Keratinocyte (primary cell): ENCODE measurements at regions not wholly inside any gene's neighbourhood (a gene's known extent, or its start where the extent isn't known, plus 50 kb on each side); places are given as distances from the start of the nearest gene placed in this dataset.
A peak's percentile ranks its signal among the peaks of the same experiment; 100 is the strongest.

ENCODE experiments used
- DNase-seq: peaks from one replicate; pipeline ENCODE4 v3.0.0-alpha.2; 2011; ENCODE audit warnings: low read depth, missing footprints, low spot score
- FAIRE-seq: peaks from 2 replicates; lab custom pipeline; 2011; peaks lifted over from hg19 to GRCh38; lab: Jason Lieb, UNC
- H2AFZ ChIP-seq: 2 replicates; pipeline ENCODE4 v1.6.0; 2012; ENCODE audit warnings: low read length, control low read depth, inconsistent platforms; ENCODE audit not compliant: control insufficient read depth
- H3K27ac ChIP-seq: 2 replicates; pipeline ENCODE4 v1.5.1; 2011; ENCODE audit warnings: low read length; ENCODE audit not compliant: control insufficient read depth, insufficient read depth
- H3K27me3 ChIP-seq: 3 replicates; pipeline ENCODE4 v1.6.0; 2011; ENCODE audit warnings: low read length; ENCODE audit not compliant: control insufficient read depth, insufficient read depth; ENCODE audit errors: extremely low read depth
- H3K36me3 ChIP-seq, 2 experiments: 2 replicates in 1 of 2; 3 replicates in 1 of 2; pipeline ENCODE4 v1.5.1; 2011; ENCODE audit warnings: low read length in 2 of 2, mild to moderate bottlenecking in 1 of 2; ENCODE audit not compliant: control insufficient read depth in 2 of 2, insufficient read depth in 2 of 2; ENCODE audit errors: extremely low read depth in 1 of 2
- H3K4me1 ChIP-seq: 3 replicates; pipeline ENCODE4 v1.5.1; 2011; ENCODE audit warnings: low read length; ENCODE audit not compliant: control insufficient read depth, insufficient read depth; ENCODE audit errors: extremely low read depth
- H3K4me2 ChIP-seq: 3 replicates; pipeline ENCODE4 v1.6.0; 2011; ENCODE audit warnings: low read depth, low read length; ENCODE audit not compliant: control insufficient read depth, insufficient read depth; ENCODE audit errors: extremely low read depth
- H3K4me3 ChIP-seq, 3 experiments: fragments of 200-600 bp in 1 of 3; sonication (generic) in 1 of 3; 2 replicates in 2 of 3; 3 replicates in 1 of 3; pipeline ENCODE4 v1.5.1; 2011 to 2016; ENCODE audit warnings: low read length in 3 of 3, mild to moderate bottlenecking in 3 of 3, control low read depth in 2 of 3, inconsistent platforms in 1 of 3, low read depth in 1 of 3, mixed read lengths in 1 of 3, mixed run types in 1 of 3, moderate library complexity in 1 of 3; ENCODE audit not compliant: control insufficient read depth in 2 of 3, insufficient read depth in 2 of 3; ENCODE audit errors: extremely low read depth in 1 of 3
- H3K79me2 ChIP-seq: 2 replicates; pipeline ENCODE4 v1.6.0; 2012; ENCODE audit warnings: low read length; ENCODE audit not compliant: control insufficient read depth, insufficient read depth
- H3K9ac ChIP-seq: 3 replicates; pipeline ENCODE4 v1.6.0; 2011; ENCODE audit warnings: low read length; ENCODE audit not compliant: control insufficient read depth, insufficient read depth; ENCODE audit errors: extremely low read depth
- H3K9me1 ChIP-seq: 3 replicates; pipeline ENCODE4 v1.6.0; 2011; ENCODE audit warnings: low read length; ENCODE audit not compliant: control insufficient read depth, insufficient read depth; ENCODE audit errors: extremely low read depth
- H3K9me3 ChIP-seq: 2 replicates; pipeline ENCODE4 v1.5.1; 2012; ENCODE audit warnings: low read depth, low read length; ENCODE audit not compliant: control insufficient read depth
- H4K20me1 ChIP-seq: 3 replicates; pipeline ENCODE4 v1.6.0; 2011; ENCODE audit warnings: low read length; ENCODE audit not compliant: control insufficient read depth, insufficient read depth; ENCODE audit errors: extremely low read depth
- CTCF ChIP-seq, 3 experiments: IDR thresholded peaks in 1 of 3; conservative IDR thresholded peaks in 1 of 3; optimal IDR thresholded peaks in 1 of 3; 2 replicates in 2 of 3; 3 replicates in 1 of 3; pipeline versions ENCODE3 to v1.5.1; 2011; ENCODE audit warnings: low read length in 3 of 3, mild to moderate bottlenecking in 3 of 3, moderate library complexity in 2 of 3, control low read depth in 1 of 3, inconsistent platforms in 1 of 3; ENCODE audit not compliant: insufficient read depth in 2 of 3; ENCODE audit errors: extremely low read depth in 1 of 3
- EZH2 ChIP-seq: IDR thresholded peaks from one replicate; pipeline ENCODE4 v1.6.1; 2012; ENCODE audit warnings: inconsistent platforms, mild to moderate bottlenecking, low read length, moderate library complexity
- dilution Hi-C: fragments of 300-500 bp; cut with MboI; formaldehyde crosslinking; loops from one replicate; pipeline ENCODE4 v1.7.0; 2020; ENCODE audit warnings: low sequenced_read_pairs; ENCODE audit not compliant: extremely low pct_ligation_motif_present

GRCh38 chr12:75744607-75745256 is 233.3 kb upstream of the KRR1 start:
- no peaks in the 10 kb centered on the region for H4K20me1 ChIP-seq
- no peaks in the 10 kb centered on the region for H3K36me3 ChIP-seq
- FAIRE-seq = peak; percentile 29
- no peak overlapping the region for H3K9ac ChIP-seq
- DNase-seq = no peak
- dilution Hi-C loops = no loop called here
- H3K27ac ChIP-seq = no peak overlapping the region
- H3K79me2 ChIP-seq = no peaks in the 10 kb centered on the region
- no peaks in the 10 kb centered on the region for H3K9me1 ChIP-seq
- TF ChIP-seq CTCF (optimal IDR thresholded peaks at IDR 0.05 in 1 of 3, IDR thresholded peaks at IDR 0.05 in 1 of 3, conservative IDR thresholded peaks at IDR 0.05 in 1 of 3; ENCODE audit: extremely low read depth in 1 of 3, insufficient read depth in 2 of 3, low read length in 3 of 3) = no peak
- no peak for TF ChIP-seq EZH2
- no peaks in the 10 kb centered on the region for H3K27me3 ChIP-seq
- H2AFZ ChIP-seq = no peak overlapping the region
- H3K9me3 ChIP-seq = no peaks in the 10 kb centered on the region
- H3K4me3 ChIP-seq = no peak overlapping the region
- H3K4me1 ChIP-seq = peaks cover 15% of the 10 kb centered on the region
- H3K4me2 ChIP-seq = no peak overlapping the region

GRCh38 chr12:75742961-75743360 is 231.6 kb upstream of the KRR1 start:
- H4K20me1 ChIP-seq = no peaks in the 10 kb centered on the region
- H3K27ac ChIP-seq = no peak overlapping the region
- no peaks in the 10 kb centered on the region for H3K27me3 ChIP-seq
- H3K4me3 ChIP-seq = no peak overlapping the region
- no peak for DNase-seq
- no peaks in the 10 kb centered on the region for H3K36me3 ChIP-seq
- TF ChIP-seq CTCF (optimal IDR thresholded peaks at IDR 0.05 in 1 of 3, IDR thresholded peaks at IDR 0.05 in 1 of 3, conservative IDR thresholded peaks at IDR 0.05 in 1 of 3; ENCODE audit: extremely low read depth in 1 of 3, insufficient read depth in 2 of 3, low read length in 3 of 3) (no peak), EZH2 (no peak)
- no peak overlapping the region for H3K4me2 ChIP-seq
- H3K9ac ChIP-seq = no peak overlapping the region
- H3K4me1 ChIP-seq = peaks cover 21% of the 10 kb centered on the region
- no peaks in the 10 kb centered on the region for H3K9me3 ChIP-seq
- no peak overlapping the region for H2AFZ ChIP-seq
- dilution Hi-C loops = no loop called here
- FAIRE-seq = no peak
- H3K9me1 ChIP-seq = no peaks in the 10 kb centered on the region
- H3K79me2 ChIP-seq = no peaks in the 10 kb centered on the region
